Ascending aorta (tissue), 2 donors: ENCODE measurements at regions not wholly inside any gene's neighbourhood (a gene's known extent, or its start where the extent isn't known, plus 50 kb on each side); places are given as distances from the start of the nearest gene placed in this dataset.

Experiments
- DNase-seq, 2 donors: peaks; one replicate each; pipeline ENCODE4 v3.0.0-alpha.2; 2019; ENCODE audit warnings: low spot score in 2 of 2
- H3K27ac ChIP-seq, 2 donors: fragments of 200-600 bp; sonication (generic); one replicate each; pipeline ENCODE4 v1.5.1; 2016 to 2017; ENCODE audit warnings: mild to moderate bottlenecking in 1 of 2
- H3K27me3 ChIP-seq: fragments of 200-600 bp; sonication (generic); one replicate; pipeline ENCODE4 v1.5.1; 2017
- H3K36me3 ChIP-seq, 2 donors: fragments of 200-600 bp; sonication (generic); one replicate each; pipeline ENCODE4 v1.5.1; 2016
- H3K4me1 ChIP-seq, 2 donors: fragments of 200-600 bp; sonication (generic); one replicate each; pipeline ENCODE4 v1.5.1; 2016 to 2017; ENCODE audit warnings: mild to moderate bottlenecking in 1 of 2
- H3K4me3 ChIP-seq, 2 donors: fragments of 200-600 bp; sonication (generic); one replicate each; pipeline ENCODE4 v1.5.1; 2016 to 2017; ENCODE audit warnings: mild to moderate bottlenecking in 1 of 2
- H3K9me3 ChIP-seq, 2 donors: fragments of 200-600 bp; sonication (generic); one replicate each; pipeline ENCODE4 v1.5.1; 2016
- CTCF ChIP-seq, 3 experiments: fragments of 200-600 bp in 2 of 3; fragments of 450-650 bp in 1 of 3; sonication (generic) in 2 of 3; IDR thresholded peaks; one replicate each; pipeline ENCODE4 v1.5.1; 2016 to 2019; ENCODE audit warnings: antibody characterized with exemption in 3 of 3, mild to moderate bottlenecking in 1 of 3, moderate library complexity in 1 of 3
- intact Hi-C: fragments of 100-400 bp; cut with DNase I; formaldehyde crosslinking; loops from one replicate; pipeline ENCODE4 v1.15.1; 2023

DNA sequence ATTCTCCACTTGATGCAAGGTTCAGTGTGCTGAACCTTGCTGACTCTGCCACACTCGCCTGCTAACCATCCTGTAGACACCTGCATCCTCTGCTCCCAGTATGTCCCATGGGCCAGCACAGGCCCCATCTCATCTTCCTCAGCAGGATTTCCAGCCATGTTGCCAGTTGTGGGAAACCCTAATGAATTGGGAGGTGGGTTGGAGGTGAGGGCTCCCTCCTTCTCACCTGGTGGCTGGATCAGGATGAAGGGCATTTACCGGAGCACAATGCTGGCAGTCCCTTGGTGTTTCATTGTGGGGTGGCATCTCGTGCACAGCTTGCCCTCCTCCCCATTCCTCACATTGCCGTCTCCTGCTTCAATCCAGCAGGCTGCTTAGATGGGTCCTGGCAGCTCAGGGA, 204.3 kb upstream of the FOXQ1 start:
- DNase-seq = no peak
- TF ChIP-seq CTCF (IDR thresholded peaks at IDR 0.05) = no peak
- Histone ChIP-seq H3K9me3 (no peaks in the 10 kb centered on the region), H3K4me3 (no peak overlapping the region), H3K27me3 (no peaks in the 10 kb centered on the region), H3K27ac (no peak overlapping the region), H3K4me1 (no peaks in the 10 kb centered on the region), H3K36me3 (no peaks in the 10 kb centered on the region)
- intact Hi-C loops = no loop called here

- DNase-seq = no peak
- no peak for TF ChIP-seq CTCF (IDR thresholded peaks at IDR 0.05)
- H3K36me3 ChIP-seq = no peaks in the 10 kb centered on the region
- H3K27ac ChIP-seq = no peak overlapping the region
- no peak overlapping the region for H3K4me3 ChIP-seq
- H3K9me3 ChIP-seq = no peaks in the 10 kb centered on the region
- intact Hi-C loops = no loop called here
- H3K27me3 ChIP-seq = no peaks in the 10 kb centered on the region
- no peaks in the 10 kb centered on the region for H3K4me1 ChIP-seq
These were observed 206.0 kb upstream of the FOXQ1 start for GRCh38 chr6:1105833-1106400.

DNA sequence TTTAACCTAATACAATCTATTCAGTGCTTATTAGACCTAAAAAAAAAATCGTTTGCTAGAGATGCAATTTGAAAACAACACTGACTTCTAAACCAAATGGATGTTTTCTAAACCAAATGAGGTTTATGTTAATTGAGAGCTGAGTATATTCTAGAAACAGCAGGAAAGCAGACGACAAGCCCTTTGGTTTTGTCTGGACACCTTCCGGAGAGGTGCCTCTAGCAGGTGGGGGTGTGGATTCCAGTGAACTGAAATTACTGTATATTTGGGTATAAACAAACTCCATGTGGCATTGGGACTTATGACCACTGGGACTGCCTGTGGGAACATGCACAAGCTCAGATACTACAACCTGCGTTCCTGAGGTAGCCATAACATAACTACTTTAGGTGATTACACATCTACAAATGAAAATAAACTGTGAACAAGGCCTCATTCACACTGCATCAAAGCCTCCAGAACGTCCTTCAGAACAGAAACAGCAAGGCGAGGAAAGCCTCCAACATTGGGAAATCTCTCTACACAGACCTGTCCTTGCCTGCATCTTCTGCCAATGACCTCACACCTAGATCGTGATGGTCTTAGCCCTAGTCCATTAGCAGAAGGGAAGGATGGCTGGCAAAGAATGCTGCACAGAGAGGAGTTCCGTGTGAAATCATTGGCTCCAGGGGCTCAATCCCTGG, 206.8 kb upstream of the FOXQ1 start:
- intact Hi-C loops = no loop called here
- no peak for TF ChIP-seq CTCF (IDR thresholded peaks at IDR 0.05)
- no peak for DNase-seq
- Histone ChIP-seq H3K4me1 (no peaks in the 10 kb centered on the region), H3K27me3 (no peaks in the 10 kb centered on the region), H3K27ac (no peak overlapping the region), H3K9me3 (no peaks in the 10 kb centered on the region), H3K4me3 (no peak overlapping the region), H3K36me3 (no peaks in the 10 kb centered on the region)

DNA sequence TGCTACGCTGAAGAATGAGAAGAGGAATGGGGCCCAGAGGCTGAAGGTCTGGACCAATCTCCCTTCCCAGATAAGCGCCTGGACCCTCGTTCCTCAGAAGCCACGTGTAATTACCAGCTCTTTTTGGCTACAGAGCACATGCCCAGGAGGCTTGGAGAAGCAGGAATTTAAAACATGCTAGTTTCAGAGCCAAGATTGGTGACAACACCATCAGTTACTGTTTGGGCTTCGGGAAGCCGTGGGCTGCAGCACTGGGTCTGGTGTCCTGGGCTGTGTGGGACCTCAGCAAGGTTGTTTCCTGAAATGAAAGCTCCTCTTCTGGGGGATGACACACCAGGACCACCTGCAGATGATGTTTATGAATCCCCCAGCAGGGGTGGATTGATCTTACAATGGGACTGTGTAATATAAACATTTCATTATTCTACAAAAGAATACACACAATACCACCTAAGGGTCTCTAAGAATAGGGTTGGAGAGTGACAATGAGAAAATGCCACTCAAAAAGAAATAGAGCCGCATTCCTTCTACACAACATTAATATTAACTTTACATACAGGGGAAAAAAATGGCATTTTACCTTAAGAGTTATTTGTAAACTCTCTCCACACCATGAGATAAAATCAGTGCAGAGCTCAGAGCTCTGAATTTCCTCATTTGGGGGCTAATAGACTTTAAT, 207.8 kb upstream of the FOXQ1 start:
- intact Hi-C loops = no loop called here
- no peaks in the 10 kb centered on the region for H3K9me3 ChIP-seq
- no peak overlapping the region for H3K27ac ChIP-seq
- no peak for DNase-seq
- no peak for TF ChIP-seq CTCF (IDR thresholded peaks at IDR 0.05)
- H3K27me3 ChIP-seq = no peaks in the 10 kb centered on the region
- H3K36me3 ChIP-seq = no peaks in the 10 kb centered on the region
- H3K4me1 ChIP-seq = no peaks in the 10 kb centered on the region
- H3K4me3 ChIP-seq = no peak overlapping the region

DNA sequence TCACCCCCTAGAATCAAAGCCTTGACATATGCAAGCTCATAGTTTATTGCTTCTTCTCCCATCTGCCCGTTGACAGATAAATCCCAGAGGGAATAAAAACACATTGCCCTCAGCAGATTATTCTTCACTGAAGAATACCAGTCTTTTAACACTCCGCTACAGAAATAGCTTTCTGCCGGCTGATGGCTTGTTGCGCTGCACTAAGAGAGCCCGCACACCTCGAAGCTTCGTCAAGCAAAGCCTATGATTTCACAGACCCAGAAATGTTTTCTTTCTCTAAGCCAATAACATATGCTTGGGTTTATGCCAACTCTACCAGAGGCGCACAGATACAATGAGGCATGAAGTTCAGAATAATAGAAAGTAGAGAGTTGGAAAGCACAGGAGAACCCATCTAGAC, 208.9 kb upstream of the FOXQ1 start:
- no peak overlapping the region for H3K27ac ChIP-seq
- no peak for TF ChIP-seq CTCF (IDR thresholded peaks at IDR 0.05)
- no peak for DNase-seq
- no peaks in the 10 kb centered on the region for H3K9me3 ChIP-seq
- no peaks in the 10 kb centered on the region for H3K36me3 ChIP-seq
- no peaks in the 10 kb centered on the region for H3K27me3 ChIP-seq
- H3K4me3 ChIP-seq = no peak overlapping the region
- H3K4me1 ChIP-seq = no peaks in the 10 kb centered on the region
- intact Hi-C loops = no loop called here
